HG02588 (cell line): ENCODE measurements at regions not wholly inside any gene's neighbourhood (a gene's known extent, or its start where the extent isn't known, plus 50 kb on each side); places are given as distances from the start of the nearest gene placed in this dataset.
"Not testable (repeated sequence)": the region's sequence is repeated elsewhere in the genome, so short reads cannot be mapped to it uniquely, and the experiment has no call there.

ENCODE experiments used
- ATAC-seq: cut with Tn5 transposase; IDR thresholded peaks from one replicate; pipeline ENCODE4 v1.9.1; 2021; ENCODE audit warnings: mild to moderate bottlenecking, moderate library complexity; ENCODE audit not compliant: unreplicated experiment

- no peak for ATAC-seq
Observed at GRCh38 chr7:23931633-23932032, 221.6 kb downstream of the STK31 start.

GRCh38 chr7:23938215-23938614 lies 228.2 kb downstream of the STK31 start:
- no peak for ATAC-seq

GRCh38 chr7:23938937-23939552 lies 229.0 kb downstream of the STK31 start:
- peak; percentile 67 for ATAC-seq

GRCh38 chr7:23939747-23940146 lies 229.7 kb downstream of the STK31 start:
- ATAC-seq = not testable (repeated sequence)

- ATAC-seq = no peak
Observed at GRCh38 chr7:23941551-23941950, 231.5 kb downstream of the STK31 start.

- ATAC-seq = no peak
Observed at GRCh38 chr7:23942032-23942431, 232.0 kb downstream of the STK31 start.

- no peak for ATAC-seq
Observed at GRCh38 chr7:23944131-23944530, 234.1 kb downstream of the STK31 start.

- no peak for ATAC-seq
Observed at GRCh38 chr7:23945472-23945871, 235.5 kb downstream of the STK31 start.

- ATAC-seq = no peak
Observed at GRCh38 chr7:23955145-23955544, 245.1 kb downstream of the STK31 start.

GRCh38 chr7:23955600-23956149 lies 245.7 kb downstream of the STK31 start:
- ATAC-seq = no peak

- no peak for ATAC-seq
Observed at GRCh38 chr7:23956772-23957576, 247.0 kb downstream of the STK31 start.

GRCh38 chr7:23959821-23960220 lies 249.8 kb downstream of the STK31 start:
- no peak for ATAC-seq

GRCh38 chr7:23960361-23960760 lies 250.3 kb downstream of the STK31 start:
- ATAC-seq = no peak

GRCh38 chr7:23963461-23964165 lies 253.6 kb downstream of the STK31 start:
- no peak for ATAC-seq

- ATAC-seq = no peak
Observed at GRCh38 chr7:23964715-23965114, 254.7 kb downstream of the STK31 start.

- ATAC-seq = no peak
Observed at GRCh38 chr7:23965296-23965695, 255.3 kb downstream of the STK31 start.

GRCh38 chr7:23966941-23967340 lies 256.9 kb downstream of the STK31 start:
- no peak for ATAC-seq

GRCh38 chr7:23967949-23968599 lies 258.1 kb downstream of the STK31 start:
- no peak for ATAC-seq

GRCh38 chr7:23968791-23969190 lies 258.8 kb downstream of the STK31 start:
- no peak for ATAC-seq

GRCh38 chr7:23969443-23969842 lies 259.4 kb downstream of the STK31 start:
- ATAC-seq = no peak

GRCh38 chr7:23970193-23970592 lies 260.2 kb downstream of the STK31 start:
- ATAC-seq = no peak
